Activated CD8-positive, alpha-beta memory T cell treated with anti-CD3 and anti-CD28 coated beads for 24 hours (primary cell): ENCODE measurements at regions not wholly inside any gene's neighbourhood (a gene's known extent, or its start where the extent isn't known, plus 50 kb on each side); places are given as distances from the start of the nearest gene placed in this dataset.
"Not testable (repeated sequence)": the region's sequence is repeated elsewhere in the genome, so short reads cannot be mapped to it uniquely, and the experiment has no call there.

Source experiments
- DNase-seq: peaks from one replicate; pipeline ENCODE4 v3.0.0-alpha.2; 2020

DNA sequence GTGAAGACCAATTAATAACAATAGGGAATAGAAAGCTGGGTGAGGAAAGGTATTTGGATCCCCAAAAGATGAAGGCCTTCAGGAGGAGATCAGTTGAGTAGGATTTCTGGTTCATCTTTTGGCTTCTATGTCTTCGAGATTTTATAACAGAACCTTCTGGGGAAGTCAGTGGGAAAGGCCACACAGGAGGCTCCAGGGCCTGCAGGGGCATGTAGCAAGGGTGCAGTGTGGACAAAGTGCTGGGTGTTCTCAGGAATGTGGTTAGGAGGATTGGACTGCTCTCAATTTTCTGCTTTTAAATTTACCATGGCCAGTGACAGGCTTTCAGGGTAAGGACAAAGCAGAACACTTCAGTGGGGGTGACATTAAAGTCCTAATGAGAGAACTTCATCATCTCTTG, 378.0 kb downstream of the CCSER2 start:
- no peak for DNase-seq

GRCh38 chr10:84706875-84707274, 378.5 kb downstream of the CCSER2 start:
- DNase-seq: no peak

- no peak for DNase-seq
These were observed 387.5 kb downstream of the CCSER2 start for GRCh38 chr10:84715911-84716310.

DNA sequence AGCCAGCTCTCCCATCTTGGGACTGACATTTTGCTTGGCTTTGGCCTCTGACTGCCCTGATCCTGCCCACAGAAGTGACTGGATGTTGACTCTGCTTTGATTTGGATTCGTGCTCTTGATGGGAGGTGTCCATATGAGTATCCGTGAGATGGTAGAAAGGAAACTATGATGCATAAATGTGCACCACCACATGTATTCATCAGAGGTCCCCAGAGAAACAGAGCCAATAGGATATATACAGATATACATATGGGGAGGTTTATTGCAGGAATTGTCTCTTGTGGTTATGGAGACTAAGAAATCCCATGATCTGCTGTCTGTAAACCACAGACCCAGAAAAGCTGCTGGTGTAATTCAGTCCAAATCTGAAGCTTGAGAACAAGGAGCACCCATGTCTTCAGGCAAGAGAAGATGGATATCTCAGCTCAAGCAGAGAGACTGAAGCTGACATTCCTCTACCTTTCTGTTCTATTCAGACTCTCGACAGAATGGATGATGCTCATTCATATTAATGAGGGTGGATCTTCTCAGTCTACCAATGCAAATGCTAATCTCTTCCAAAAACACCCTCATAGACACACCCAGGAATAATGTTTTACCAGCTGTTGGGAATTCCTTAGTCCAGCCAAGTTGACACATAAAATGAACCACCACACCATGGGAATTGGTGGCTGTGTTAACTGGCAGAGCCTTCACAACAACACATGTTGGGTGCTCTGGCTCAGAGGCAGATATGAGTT, 390.7 kb downstream of the CCSER2 start:
- no peak for DNase-seq

GRCh38 chr10:84719687-84720086, 391.3 kb downstream of the CCSER2 start:
- DNase-seq: no peak

GRCh38 chr10:84727398-84727797, 399.0 kb downstream of the CCSER2 start:
- no peak for DNase-seq

- not testable (repeated sequence) for DNase-seq
These were observed 410.7 kb downstream of the CCSER2 start for GRCh38 chr10:84739126-84739525.

DNA sequence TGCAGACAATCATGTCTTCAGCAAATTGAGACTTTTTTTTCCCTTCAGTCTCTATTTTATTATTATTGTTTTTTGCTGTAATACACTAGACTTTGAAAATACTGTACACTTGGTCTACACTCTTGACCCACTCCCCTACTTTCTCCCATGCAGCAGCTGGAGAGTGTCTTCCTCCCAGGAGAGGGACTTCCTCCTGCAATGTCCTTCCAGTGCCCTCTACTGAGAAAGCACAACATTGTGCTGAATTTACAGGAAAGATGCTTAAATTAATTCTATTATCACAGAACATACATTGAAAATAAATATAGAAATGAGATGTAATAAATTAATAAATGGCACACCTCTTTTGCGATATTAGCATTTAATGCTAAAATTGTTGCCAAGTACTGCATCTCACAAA, 411.3 kb downstream of the CCSER2 start:
- no peak for DNase-seq

DNA sequence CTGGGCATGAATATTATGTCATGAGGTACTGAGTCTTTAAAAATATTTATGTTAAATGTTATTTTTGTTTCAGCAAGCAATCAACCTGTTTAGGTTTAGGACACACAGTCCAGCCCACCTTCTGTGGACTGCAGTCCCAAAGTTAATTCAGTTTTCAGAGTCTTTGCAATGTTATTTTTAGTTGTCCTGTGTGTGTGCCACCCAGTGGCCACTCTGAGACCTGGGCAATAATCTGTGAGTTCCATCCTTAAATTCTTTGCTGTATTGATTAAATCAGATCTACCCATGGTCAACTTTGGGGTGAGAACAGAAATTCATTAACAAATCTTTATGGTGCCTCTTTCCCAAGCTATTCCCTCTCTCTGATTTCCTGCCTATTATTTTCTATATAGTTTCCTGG, 415.1 kb downstream of the CCSER2 start:
- no peak for DNase-seq

DNA sequence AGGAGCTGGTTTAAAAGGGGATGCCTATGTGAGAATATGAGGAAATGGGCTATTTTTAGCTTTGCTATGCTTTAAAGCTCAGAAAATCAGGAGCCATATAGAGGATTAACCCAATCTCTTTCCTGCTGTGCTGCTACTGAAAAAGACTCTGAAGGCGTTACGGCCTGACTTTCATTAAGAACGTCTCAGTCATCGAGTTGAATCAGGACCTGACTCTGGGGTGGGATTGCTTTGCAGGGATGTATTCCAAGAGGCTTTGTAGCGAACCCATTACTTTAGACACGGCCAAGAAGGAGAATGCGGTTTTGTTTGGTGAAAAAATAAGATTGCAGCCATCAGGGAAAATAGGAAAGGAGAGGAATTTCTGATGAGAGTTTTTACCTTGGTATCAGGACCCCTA, 426.9 kb downstream of the CCSER2 start:
- no peak for DNase-seq

- not testable (repeated sequence) for DNase-seq
These were observed 428.3 kb downstream of the CCSER2 start for GRCh38 chr10:84756653-84757052.

DNA sequence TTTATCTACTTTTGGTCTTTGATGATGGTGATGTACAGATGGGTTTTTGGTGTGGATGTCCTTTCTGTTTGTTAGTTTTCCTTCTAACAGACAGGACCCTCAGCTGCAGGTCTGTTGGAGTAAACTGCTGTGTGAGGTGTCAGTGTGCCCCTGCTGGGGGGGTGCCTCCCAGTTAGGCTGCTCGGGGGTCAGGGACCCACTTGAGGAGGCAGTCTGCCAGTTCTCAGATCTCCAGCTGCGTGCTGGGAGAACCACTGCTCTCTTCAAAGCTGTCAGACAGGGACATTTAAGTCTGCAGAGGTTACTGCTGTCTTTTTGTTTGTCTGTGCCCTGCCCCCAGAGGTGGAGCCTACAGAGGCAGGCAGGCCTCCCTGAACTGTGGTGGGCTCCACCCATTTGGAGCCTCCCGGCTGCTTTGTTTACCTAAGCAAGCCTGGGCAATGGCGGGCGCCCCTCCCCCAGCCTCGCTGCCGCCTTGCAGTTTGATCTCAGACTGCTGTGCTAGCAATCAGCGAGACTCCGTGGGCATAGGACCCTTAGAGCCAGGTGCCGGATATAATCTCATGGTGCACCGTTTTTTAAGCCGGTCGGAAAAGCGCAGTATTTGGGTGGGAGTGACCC, 433.7 kb downstream of the CCSER2 start:
- not testable (repeated sequence) for DNase-seq

GRCh38 chr10:84762754-84763394, 434.5 kb downstream of the CCSER2 start:
- no peak for DNase-seq

GRCh38 chr10:84763965-84764364, 435.6 kb downstream of the CCSER2 start:
- no peak for DNase-seq

GRCh38 chr10:84765086-84765485, 436.7 kb downstream of the CCSER2 start:
- no peak for DNase-seq

DNA sequence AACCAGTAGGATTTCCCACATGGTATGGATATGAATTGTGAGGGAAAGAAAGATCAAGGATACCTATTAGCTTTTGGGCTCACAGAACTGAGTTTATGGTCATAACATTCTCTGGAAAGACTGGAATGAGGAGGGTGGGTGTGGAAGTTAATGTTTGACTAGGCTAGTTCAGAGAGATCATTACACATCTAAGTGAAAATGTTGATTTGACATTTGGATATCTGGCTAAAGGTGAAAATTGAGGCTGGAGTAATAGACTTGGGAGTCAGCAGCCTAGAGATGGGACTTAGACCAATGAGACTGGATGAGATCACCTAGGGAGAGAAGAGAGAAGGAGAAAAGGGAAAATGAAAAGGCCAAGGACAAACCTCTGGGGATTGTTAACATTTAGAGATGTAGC, 437.3 kb downstream of the CCSER2 start:
- DNase-seq: no peak

- no peak for DNase-seq
These were observed 438.5 kb downstream of the CCSER2 start for GRCh38 chr10:84766923-84767322.

GRCh38 chr10:84768132-84768531, 439.7 kb downstream of the CCSER2 start:
- no peak for DNase-seq

DNA sequence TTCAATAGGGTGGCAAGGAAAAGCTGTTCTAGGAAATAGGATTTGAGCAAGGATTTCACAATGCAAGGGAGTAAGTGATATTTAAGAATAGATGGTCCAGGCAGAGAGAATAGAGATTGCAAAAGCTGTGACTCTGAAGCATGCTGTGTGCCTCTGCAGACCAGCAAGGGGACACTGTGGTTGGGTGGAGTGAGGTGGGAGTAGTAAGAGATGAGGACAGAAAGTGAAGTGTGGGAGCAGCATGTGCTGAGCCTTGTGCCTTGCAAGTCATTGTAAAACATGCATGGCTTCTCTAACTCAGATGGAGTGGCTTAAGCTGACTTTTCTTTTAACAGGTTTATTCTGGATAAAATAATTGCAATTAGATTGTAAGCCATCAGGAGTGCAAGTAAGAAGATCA, 442.4 kb downstream of the CCSER2 start:
- DNase-seq: no peak

DNA sequence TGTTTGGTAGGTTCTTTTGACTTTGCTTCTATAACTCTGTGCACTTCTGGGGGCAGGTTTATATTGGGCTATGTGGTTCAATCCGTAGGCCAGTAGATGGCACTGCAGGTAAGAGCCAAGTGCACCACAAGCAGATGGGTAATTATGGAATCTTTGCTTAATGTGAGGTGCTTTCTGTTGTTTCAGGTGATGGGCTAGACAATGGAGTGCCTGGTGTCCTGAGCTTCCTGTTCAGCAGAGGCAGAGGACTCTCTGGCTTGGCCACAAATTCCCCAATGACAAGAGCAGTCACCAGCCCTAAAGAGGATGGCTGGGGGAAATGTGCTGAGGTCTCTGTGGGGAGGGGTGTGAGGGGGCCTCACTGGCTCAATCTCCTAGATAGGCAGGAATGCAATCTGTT, 455.0 kb downstream of the CCSER2 start:
- no peak for DNase-seq

DNA sequence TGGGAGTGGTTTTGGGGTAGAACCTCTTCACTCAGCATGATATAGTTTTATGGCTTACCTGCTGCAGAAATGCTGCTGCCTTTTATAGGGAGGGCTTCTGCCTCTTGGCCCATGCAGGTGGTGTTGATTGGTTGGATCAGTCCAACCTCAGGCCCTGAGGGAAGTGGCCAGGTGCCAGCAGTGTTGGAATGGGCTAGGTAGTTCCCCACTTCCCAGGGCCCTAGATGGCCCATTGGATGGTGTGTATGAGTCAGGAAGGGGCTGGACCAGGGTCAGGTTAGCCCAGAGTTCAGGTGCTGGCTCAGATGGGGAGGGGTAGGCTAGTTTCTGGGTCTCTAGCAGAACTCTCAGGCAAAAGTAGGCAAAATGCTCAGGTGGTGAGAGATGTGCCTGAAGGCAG, 455.5 kb downstream of the CCSER2 start:
- DNase-seq: no peak

GRCh38 chr10:84784749-84785148, 456.4 kb downstream of the CCSER2 start:
- no peak for DNase-seq

GRCh38 chr10:84789026-84789425, 460.6 kb downstream of the CCSER2 start:
- no peak for DNase-seq

GRCh38 chr10:84798312-84798711, 469.9 kb downstream of the CCSER2 start:
- no peak for DNase-seq
